Muscle layer of duodenum (tissue), 2 donors: ENCODE measurements at regions not wholly inside any gene's neighbourhood (a gene's known extent, or its start where the extent isn't known, plus 50 kb on each side); places are given as distances from the start of the nearest gene placed in this dataset.
"Not testable (repeated sequence)": the region's sequence is repeated elsewhere in the genome, so short reads cannot be mapped to it uniquely, and the experiment has no call there.

Experiments
- H3K27ac ChIP-seq: one replicate; pipeline ENCODE4 v1.7.0; 2013; ENCODE audit warnings: mild to moderate bottlenecking, low read length
- H3K27me3 ChIP-seq: one replicate; pipeline ENCODE4 v1.7.0; 2013; ENCODE audit warnings: low read depth, mild to moderate bottlenecking, control low read depth, low read length
- H3K36me3 ChIP-seq, 2 donors: one replicate each; pipeline ENCODE4 v1.7.0; 2013; ENCODE audit warnings: low read length in 2 of 2, control low read depth in 1 of 2, mild to moderate bottlenecking in 1 of 2; ENCODE audit not compliant: insufficient read depth in 2 of 2, control insufficient read depth in 1 of 2
- H3K4me1 ChIP-seq, 2 donors: one replicate each; pipeline ENCODE4 v1.7.0; 2013; ENCODE audit warnings: low read length in 2 of 2, mild to moderate bottlenecking in 2 of 2, control low read depth in 1 of 2, moderate library complexity in 1 of 2; ENCODE audit not compliant: insufficient read depth in 2 of 2, control insufficient read depth in 1 of 2
- H3K4me3 ChIP-seq, 2 donors: one replicate each; pipeline ENCODE4 v1.7.0; 2013; ENCODE audit warnings: low read length in 2 of 2, low read depth in 1 of 2, mild to moderate bottlenecking in 1 of 2
- H3K9me3 ChIP-seq, 2 donors: one replicate each; pipeline ENCODE4 v1.7.0; 2013; ENCODE audit warnings: low read length in 2 of 2, control low read depth in 1 of 2, mild to moderate bottlenecking in 1 of 2; ENCODE audit not compliant: control insufficient read depth in 1 of 2
- donor health status: healthy.

GRCh38 chr7:13226385-13226784, 539.0 kb downstream of the ARL4A start:
- H3K4me1 ChIP-seq, result no peaks in the 10 kb centered on the region
- H3K27me3 ChIP-seq, result no peaks in the 10 kb centered on the region
- no peaks in the 10 kb centered on the region for H3K36me3 ChIP-seq
- no peaks in the 10 kb centered on the region for H3K9me3 ChIP-seq
- H3K27ac ChIP-seq, result no peak overlapping the region
- no peak overlapping the region for H3K4me3 ChIP-seq

DNA sequence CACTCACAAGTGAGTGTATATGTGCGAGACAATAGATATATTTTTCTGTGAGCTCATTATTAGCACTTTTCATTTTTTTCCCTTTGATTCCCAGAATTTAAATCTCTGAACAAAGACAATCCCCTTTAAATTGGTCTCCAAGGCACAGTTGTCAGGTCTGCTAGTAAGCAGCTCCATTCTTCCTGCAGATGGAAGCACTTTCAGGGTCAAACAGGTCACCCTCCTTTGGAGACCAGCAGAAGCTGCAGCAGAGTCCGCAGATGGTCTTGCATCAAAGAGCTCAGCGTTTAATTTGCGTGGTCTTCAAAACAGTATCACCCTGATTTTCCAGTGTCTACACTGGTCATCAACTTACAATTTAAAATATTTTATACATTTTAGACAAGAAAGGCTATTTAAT, 543.8 kb downstream of the ARL4A start:
- no peaks in the 10 kb centered on the region for H3K9me3 ChIP-seq
- no peak overlapping the region for H3K27ac ChIP-seq
- no peaks in the 10 kb centered on the region for H3K4me1 ChIP-seq
- H3K27me3 ChIP-seq, result no peaks in the 10 kb centered on the region
- H3K4me3 ChIP-seq, result no peak overlapping the region
- H3K36me3 ChIP-seq, result no peaks in the 10 kb centered on the region

- Histone ChIP-seq H3K27me3 (no peaks in the 10 kb centered on the region), H3K36me3 (no peaks in the 10 kb centered on the region), H3K27ac (no peak overlapping the region), H3K4me1 (no peaks in the 10 kb centered on the region), H3K4me3 (no peak overlapping the region), H3K9me3 (no peaks in the 10 kb centered on the region)
These were observed 548.0 kb downstream of the ARL4A start for GRCh38 chr7:13235436-13235835.

DNA sequence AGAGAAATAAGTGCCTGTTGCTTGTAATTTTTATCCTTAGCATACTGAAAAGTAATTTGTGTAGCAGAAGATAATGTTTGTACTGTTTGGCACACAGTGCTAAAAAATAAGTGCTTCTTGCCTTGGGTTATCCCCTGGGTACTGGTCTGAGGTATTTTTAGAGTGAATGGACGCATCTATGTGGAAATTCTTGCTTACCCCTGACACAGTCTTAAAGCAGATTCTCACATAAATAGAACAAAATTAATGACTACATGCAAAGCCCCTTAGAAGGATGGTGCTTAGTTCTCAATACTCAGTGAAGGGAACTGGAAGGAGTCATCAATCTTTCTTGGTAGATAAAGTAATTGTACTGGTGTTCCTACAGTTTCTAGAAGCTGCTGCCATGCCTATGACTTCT, 548.6 kb downstream of the ARL4A start:
- Histone ChIP-seq H3K4me3 (no peak overlapping the region), H3K27ac (no peak overlapping the region), H3K36me3 (no peaks in the 10 kb centered on the region), H3K4me1 (no peaks in the 10 kb centered on the region), H3K9me3 (no peaks in the 10 kb centered on the region), H3K27me3 (no peaks in the 10 kb centered on the region)

- Histone ChIP-seq H3K4me3 (no peak overlapping the region), H3K36me3 (no peaks in the 10 kb centered on the region), H3K27me3 (no peaks in the 10 kb centered on the region), H3K9me3 (no peaks in the 10 kb centered on the region), H3K27ac (no peak overlapping the region), H3K4me1 (no peaks in the 10 kb centered on the region)
These were observed 552.9 kb downstream of the ARL4A start for GRCh38 chr7:13240349-13240748.

- Histone ChIP-seq H3K27ac (no peak overlapping the region), H3K27me3 (no peaks in the 10 kb centered on the region), H3K4me3 (no peak overlapping the region), H3K36me3 (no peaks in the 10 kb centered on the region), H3K4me1 (no peaks in the 10 kb centered on the region), H3K9me3 (no peaks in the 10 kb centered on the region)
These were observed 554.0 kb downstream of the ARL4A start for GRCh38 chr7:13241416-13241815.

DNA sequence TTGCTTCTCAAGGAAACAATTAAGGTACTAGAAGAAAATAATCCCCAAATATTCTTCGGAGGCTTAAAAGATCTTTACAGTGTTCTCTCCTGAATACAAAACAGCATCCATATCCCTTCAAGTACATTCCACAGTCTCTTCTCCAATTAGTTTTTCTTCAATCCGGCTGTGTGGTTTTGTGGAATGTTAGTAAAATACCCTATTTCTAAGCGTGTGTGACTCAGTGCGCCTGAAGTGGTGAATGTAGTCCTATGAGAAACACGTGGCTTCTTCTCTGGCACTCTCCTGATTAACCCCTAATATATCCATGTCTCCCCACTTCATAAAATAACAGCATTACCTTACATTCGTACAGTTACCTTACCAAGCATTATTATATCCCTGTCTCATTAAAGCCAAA, 570.2 kb downstream of the ARL4A start:
- Histone ChIP-seq H3K4me1 (no peaks in the 10 kb centered on the region), H3K36me3 (no peaks in the 10 kb centered on the region), H3K27ac (no peak overlapping the region), H3K9me3 (no peaks in the 10 kb centered on the region), H3K4me3 (no peak overlapping the region), H3K27me3 (no peaks in the 10 kb centered on the region)

- no peaks in the 10 kb centered on the region for H3K36me3 ChIP-seq
- H3K9me3 ChIP-seq, result no peaks in the 10 kb centered on the region
- H3K4me3 ChIP-seq, result no peak overlapping the region
- H3K27ac ChIP-seq, result no peak overlapping the region
- no peaks in the 10 kb centered on the region for H3K4me1 ChIP-seq
- H3K27me3 ChIP-seq, result no peaks in the 10 kb centered on the region
These were observed 571.0 kb downstream of the ARL4A start for GRCh38 chr7:13258386-13258785.

DNA sequence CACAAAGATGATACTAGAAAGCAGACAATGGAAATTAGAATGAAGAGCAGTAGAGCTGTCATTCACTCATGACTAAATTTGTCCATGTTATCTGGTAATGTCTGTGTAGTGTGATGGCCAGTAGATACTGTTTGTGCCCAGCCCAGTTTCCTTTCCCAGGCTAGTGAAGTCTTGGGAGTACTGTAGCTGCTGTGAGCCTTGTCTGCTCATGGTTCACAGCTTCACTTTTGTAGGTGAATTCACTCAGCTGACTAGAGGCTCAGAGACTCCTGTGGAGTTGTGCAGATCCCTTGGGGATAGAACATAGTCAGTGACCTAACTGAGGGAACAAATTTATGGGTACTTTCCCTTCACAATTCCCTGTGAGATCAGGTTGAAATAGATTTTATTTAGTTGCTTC, 572.5 kb downstream of the ARL4A start:
- no peak overlapping the region for H3K27ac ChIP-seq

GRCh38 chr7:13262929-13263530, 575.6 kb downstream of the ARL4A start:
- H3K9me3 ChIP-seq, result no peaks in the 10 kb centered on the region
- H3K36me3 ChIP-seq, result no peaks in the 10 kb centered on the region
- H3K4me1 ChIP-seq, result no peaks in the 10 kb centered on the region
- no peak overlapping the region for H3K4me3 ChIP-seq
- H3K27ac ChIP-seq, result no peak overlapping the region
- no peaks in the 10 kb centered on the region for H3K27me3 ChIP-seq

More for the DNA sequence above, 572.5 kb downstream of the ARL4A start:
- Histone ChIP-seq H3K4me3 (no peak overlapping the region), H3K4me1 (no peaks in the 10 kb centered on the region), H3K9me3 (no peaks in the 10 kb centered on the region), H3K27me3 (no peaks in the 10 kb centered on the region), H3K36me3 (no peaks in the 10 kb centered on the region)

DNA sequence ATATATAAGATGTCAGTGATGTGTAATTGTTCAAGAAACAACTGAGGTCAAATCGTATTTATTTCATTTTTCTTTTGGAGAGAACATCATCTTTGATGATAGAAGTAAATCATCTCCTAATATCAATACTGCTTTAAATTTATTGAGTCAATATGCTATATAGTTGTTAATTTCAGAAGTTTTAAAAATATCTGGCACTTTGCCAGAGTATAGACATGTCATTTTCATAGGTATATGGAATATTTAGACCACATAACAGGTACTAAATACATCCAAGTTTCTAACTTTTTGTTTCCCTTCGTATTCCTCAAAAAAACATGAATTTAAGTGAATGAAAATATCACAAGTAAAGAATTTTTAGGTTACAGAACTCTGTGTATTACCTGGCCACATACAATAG, 577.8 kb downstream of the ARL4A start:
- Histone ChIP-seq H3K4me1 (no peaks in the 10 kb centered on the region), H3K36me3 (no peaks in the 10 kb centered on the region), H3K27ac (no peak overlapping the region), H3K9me3 (no peaks in the 10 kb centered on the region), H3K27me3 (no peaks in the 10 kb centered on the region), H3K4me3 (no peak overlapping the region)

DNA sequence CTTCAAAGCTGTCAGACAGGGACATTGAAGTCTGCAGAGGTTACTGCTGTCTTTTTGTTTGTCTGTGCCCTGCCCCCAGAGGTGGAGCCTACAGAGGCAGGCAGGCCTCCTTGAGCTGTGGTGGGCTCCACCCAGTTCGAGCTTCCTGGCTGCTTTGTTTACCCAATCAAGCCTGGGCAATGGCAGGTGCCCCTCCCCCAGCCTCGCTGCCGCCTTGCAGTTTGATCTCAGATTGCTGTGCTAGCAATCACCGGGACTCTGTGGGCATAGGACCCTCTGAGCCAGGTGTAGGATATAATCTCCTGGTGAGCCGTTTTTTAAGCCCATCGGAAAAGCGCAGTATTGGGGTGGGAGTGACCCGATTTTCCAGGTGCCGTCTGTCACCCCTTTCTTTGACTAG, 586.8 kb downstream of the ARL4A start:
- H3K36me3 ChIP-seq, H3K4me3 ChIP-seq, H3K4me1 ChIP-seq, H3K27ac ChIP-seq, H3K27me3 ChIP-seq, H3K9me3 ChIP-seq: not testable (repeated sequence)
